ENCODE measurements at regions not wholly inside any gene's neighbourhood (a gene's known extent, or its start where the extent isn't known, plus 50 kb on each side); places are given as distances from the start of the nearest gene placed in this dataset.

- TF ChIP-seq ZNF512 (tag; IDR thresholded peaks at IDR 0.05) = no peak
- TF ChIP-seq NFRKB (IDR thresholded peaks at IDR 0.05; ENCODE audit: low read depth) = no peak
- no peak for TF ChIP-seq NR1H2 (CRISPR knock-in tag; IDR thresholded peaks at IDR 0.05)
- TF ChIP-seq CTCF (IDR thresholded peaks at IDR 0.05 in 2 of 3, conservative IDR thresholded peaks at IDR 0.05 in 1 of 3; ENCODE audit: insufficient read depth in 2 of 3, low read depth in 1 of 3, low read length in 3 of 3) = no peak
- TF ChIP-seq SMAD1 (IDR thresholded peaks at IDR 0.05; ENCODE audit: low read depth, low read length, partially characterized antibody) = no peak
- TF ChIP-seq CCNT2 (IDR thresholded peaks at IDR 0.05; ENCODE audit: borderline replicate concordance, extremely low read depth, insufficient read length, low read depth, low read length) = no peak
- TF ChIP-seq CREM (IDR thresholded peaks at IDR 0.05; ENCODE audit: low read depth) = no peak
- TF ChIP-seq KAT8 (IDR thresholded peaks at IDR 0.05; ENCODE audit: low read depth) = no peak
- TF ChIP-seq ZNF253 (CRISPR knock-in tag; conservative IDR thresholded peaks at IDR 0.05) = no peak
- TF ChIP-seq HNRNPK (IDR thresholded peaks at IDR 0.05; ENCODE audit: low read depth, low read length, poor library complexity, severe bottlenecking) = no peak
These were observed 171.7 kb downstream of the NR2F2 start for GRCh38 chr15:96502196-96502595.

Data from K562 (cell line).